NCI-H446 (cell line): ENCODE measurements at regions not wholly inside any gene's neighbourhood (a gene's known extent, or its start where the extent isn't known, plus 50 kb on each side); places are given as distances from the start of the nearest gene placed in this dataset.

ENCODE experiments used
- DNase-seq, 2 experiments: peaks; one replicate each; lab custom pipeline; 2025; lab: John Stamatoyannopoulos, UW

GRCh38 chr12:65598688-65599087 lies 225.6 kb upstream of the HMGA2 start:
- no peak for DNase-seq

- DNase-seq = no peak
Observed at GRCh38 chr12:65602253-65602609, 222.1 kb upstream of the HMGA2 start.

GRCh38 chr12:65602610-65603295 lies 221.5 kb upstream of the HMGA2 start:
- peak in 1 of 2 experiments; percentile 67 for DNase-seq

- peak in 1 of 2 experiments; percentile 8 for DNase-seq
Observed at GRCh38 chr12:65603438-65604351, 220.6 kb upstream of the HMGA2 start.

GRCh38 chr12:65605019-65605418 lies 219.3 kb upstream of the HMGA2 start:
- no peak for DNase-seq

GRCh38 chr12:65606008-65606766 lies 218.1 kb upstream of the HMGA2 start:
- no peak for DNase-seq

GRCh38 chr12:65607401-65607841 lies 216.9 kb upstream of the HMGA2 start:
- no peak for DNase-seq

GRCh38 chr12:65608319-65608916 lies 215.9 kb upstream of the HMGA2 start:
- DNase-seq = no peak

- DNase-seq = no peak
Observed at GRCh38 chr12:65609359-65609771, 214.9 kb upstream of the HMGA2 start.

- no peak for DNase-seq
Observed at GRCh38 chr12:65611396-65611795, 212.9 kb upstream of the HMGA2 start.

- DNase-seq = no peak
Observed at GRCh38 chr12:65612440-65612839, 211.8 kb upstream of the HMGA2 start.

GRCh38 chr12:65613692-65614091 lies 210.6 kb upstream of the HMGA2 start:
- DNase-seq = no peak

GRCh38 chr12:65614259-65614889 lies 209.9 kb upstream of the HMGA2 start:
- no peak for DNase-seq

- no peak for DNase-seq
Observed at GRCh38 chr12:65615118-65615517, 209.2 kb upstream of the HMGA2 start.

- no peak for DNase-seq
Observed at GRCh38 chr12:65616022-65616421, 208.3 kb upstream of the HMGA2 start.

GRCh38 chr12:65618588-65618987 lies 205.7 kb upstream of the HMGA2 start:
- no peak for DNase-seq

GRCh38 chr12:65619018-65619417 lies 205.3 kb upstream of the HMGA2 start:
- DNase-seq = no peak

- DNase-seq = no peak
Observed at GRCh38 chr12:65620046-65620445, 204.2 kb upstream of the HMGA2 start.

GRCh38 chr12:65622056-65622455 lies 202.2 kb upstream of the HMGA2 start:
- no peak for DNase-seq

- no peak for DNase-seq
Observed at GRCh38 chr12:65623507-65623906, 200.8 kb upstream of the HMGA2 start.

- no peak for DNase-seq
Observed at GRCh38 chr12:65624554-65625086, 199.7 kb upstream of the HMGA2 start.
